ENCODE measurements at regions not wholly inside any gene's neighbourhood (a gene's known extent, or its start where the extent isn't known, plus 50 kb on each side); places are given as distances from the start of the nearest gene placed in this dataset.

DNA sequence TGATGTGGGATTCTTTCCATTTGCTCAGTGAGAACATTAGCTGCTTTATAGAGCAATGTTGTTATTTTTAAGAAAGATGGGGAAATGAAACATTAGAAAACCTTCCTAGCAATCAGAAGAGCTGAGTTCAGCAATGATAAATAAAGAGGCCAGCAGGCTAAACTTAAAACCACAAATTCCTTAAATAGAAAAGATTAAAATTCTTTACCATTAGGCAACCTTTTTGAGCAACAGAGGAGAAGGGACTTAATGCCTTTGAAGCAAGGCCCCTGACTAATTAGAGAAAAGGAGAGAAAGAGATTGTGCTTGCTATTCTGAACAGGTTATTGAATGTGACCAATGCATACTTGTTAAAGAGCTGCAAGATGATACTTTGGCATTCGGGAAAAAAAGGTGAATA, 160.8 kb upstream of the LMO3 start:
- H3K4me2 ChIP-seq (ENCODE audit: low read length): no peak overlapping the region

DNA sequence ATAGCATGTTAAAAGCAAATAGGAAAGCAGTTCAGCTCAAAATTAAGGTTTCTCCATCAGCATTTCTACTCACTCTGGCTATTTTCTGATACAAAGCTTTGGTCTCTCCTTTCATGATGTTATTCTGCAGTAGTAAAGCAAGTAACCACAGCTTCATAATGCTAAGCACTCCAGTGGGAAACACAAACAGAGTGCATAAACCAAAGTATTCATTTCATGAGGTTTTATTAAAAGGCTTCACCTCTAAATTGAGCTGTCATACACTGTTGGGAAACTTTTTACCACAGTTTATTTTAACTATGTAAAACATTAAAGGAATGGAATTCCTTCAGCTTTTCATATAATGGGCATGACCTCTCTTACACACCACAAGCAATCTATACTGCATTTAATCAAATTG, 157.9 kb upstream of the LMO3 start:
- H3K9me2 ChIP-seq (ENCODE audit: insufficient read depth, low read length): no peaks in the 10 kb centered on the region
- no peaks in the 10 kb centered on the region for H3K36me3 ChIP-seq (ENCODE audit: insufficient read depth, low read length)
- no peak overlapping the region for H3K4me2 ChIP-seq (ENCODE audit: low read length)
- no peak overlapping the region for H3K27ac ChIP-seq (ENCODE audit: low read length)
- H3K4me3 ChIP-seq (ENCODE audit: low read length): no peak overlapping the region
- H3K79me2 ChIP-seq (replicated peaks; ENCODE audit: insufficient read depth, low read length): no peaks in the 10 kb centered on the region
- no peaks in the 10 kb centered on the region for H3K27me3 ChIP-seq (ENCODE audit: insufficient read depth, low read depth, low read length)
- no peak overlapping the region for H3K9ac ChIP-seq (ENCODE audit: low read length)
- no peaks in the 10 kb centered on the region for H4K20me1 ChIP-seq (ENCODE audit: insufficient read depth)
- TF ChIP-seq RAD21 (conservative IDR thresholded peaks at IDR 0.05) (no peak), TAF1 (IDR thresholded peaks at IDR 0.05; ENCODE audit: low read depth) (no peak), EP300 (conservative IDR thresholded peaks at IDR 0.05; ENCODE audit: poor library complexity, severe bottlenecking) (no peak), MXI1 (conservative IDR thresholded peaks at IDR 0.05; ENCODE audit: poor library complexity, severe bottlenecking) (no peak), POLR2AphosphoS5 (IDR thresholded peaks at IDR 0.05) (no peak), EZH2 (IDR thresholded peaks at IDR 0.05; ENCODE audit: borderline replicate concordance, insufficient read depth, low read length, poor library complexity, severe bottlenecking) (no peak), CTCF (IDR thresholded peaks at IDR 0.05; ENCODE audit: poor library complexity, severe bottlenecking) (no peak), SMC3 (conservative IDR thresholded peaks at IDR 0.05; ENCODE audit: poor library complexity) (no peak)
- TF ChIP-seq, protein P1, sequence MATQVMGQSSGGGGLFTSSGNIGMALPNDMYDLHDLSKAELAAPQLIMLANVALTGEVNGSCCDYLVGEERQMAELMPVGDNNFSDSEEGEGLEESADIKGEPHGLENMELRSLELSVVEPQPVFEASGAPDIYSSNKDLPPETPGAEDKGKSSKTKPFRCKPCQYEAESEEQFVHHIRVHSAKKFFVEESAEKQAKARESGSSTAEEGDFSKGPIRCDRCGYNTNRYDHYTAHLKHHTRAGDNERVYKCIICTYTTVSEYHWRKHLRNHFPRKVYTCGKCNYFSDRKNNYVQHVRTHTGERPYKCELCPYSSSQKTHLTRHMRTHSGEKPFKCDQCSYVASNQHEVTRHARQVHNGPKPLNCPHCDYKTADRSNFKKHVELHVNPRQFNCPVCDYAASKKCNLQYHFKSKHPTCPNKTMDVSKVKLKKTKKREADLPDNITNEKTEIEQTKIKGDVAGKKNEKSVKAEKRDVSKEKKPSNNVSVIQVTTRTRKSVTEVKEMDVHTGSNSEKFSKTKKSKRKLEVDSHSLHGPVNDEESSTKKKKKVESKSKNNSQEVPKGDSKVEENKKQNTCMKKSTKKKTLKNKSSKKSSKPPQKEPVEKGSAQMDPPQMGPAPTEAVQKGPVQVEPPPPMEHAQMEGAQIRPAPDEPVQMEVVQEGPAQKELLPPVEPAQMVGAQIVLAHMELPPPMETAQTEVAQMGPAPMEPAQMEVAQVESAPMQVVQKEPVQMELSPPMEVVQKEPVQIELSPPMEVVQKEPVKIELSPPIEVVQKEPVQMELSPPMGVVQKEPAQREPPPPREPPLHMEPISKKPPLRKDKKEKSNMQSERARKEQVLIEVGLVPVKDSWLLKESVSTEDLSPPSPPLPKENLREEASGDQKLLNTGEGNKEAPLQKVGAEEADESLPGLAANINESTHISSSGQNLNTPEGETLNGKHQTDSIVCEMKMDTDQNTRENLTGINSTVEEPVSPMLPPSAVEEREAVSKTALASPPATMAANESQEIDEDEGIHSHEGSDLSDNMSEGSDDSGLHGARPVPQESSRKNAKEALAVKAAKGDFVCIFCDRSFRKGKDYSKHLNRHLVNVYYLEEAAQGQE (IDR thresholded peaks at IDR 0.05; ENCODE audit: borderline replicate concordance): no peak
- no peaks in the 10 kb centered on the region for H3K9me3 ChIP-seq (ENCODE audit: low read length)
- no peaks in the 10 kb centered on the region for H3F3A ChIP-seq (ENCODE audit: insufficient read depth, low read length, poor library complexity, severe bottlenecking)
- no peak overlapping the region for H2AFZ ChIP-seq (ENCODE audit: low read depth, low read length)

More for the DNA sequence above, 160.8 kb upstream of the LMO3 start:
- no peaks in the 10 kb centered on the region for H3K9me2 ChIP-seq (ENCODE audit: insufficient read depth, low read length)
- H3K27me3 ChIP-seq (ENCODE audit: insufficient read depth, low read depth, low read length): no peaks in the 10 kb centered on the region
- H3K4me3 ChIP-seq (ENCODE audit: low read length): no peak overlapping the region
- no peaks in the 10 kb centered on the region for H3F3A ChIP-seq (ENCODE audit: insufficient read depth, low read length, poor library complexity, severe bottlenecking)
- no peak overlapping the region for H3K27ac ChIP-seq (ENCODE audit: low read length)
- no peak overlapping the region for H3K9ac ChIP-seq (ENCODE audit: low read length)
- H2AFZ ChIP-seq (ENCODE audit: low read depth, low read length): no peak overlapping the region
- H3K36me3 ChIP-seq (ENCODE audit: insufficient read depth, low read length): no peaks in the 10 kb centered on the region
- no peaks in the 10 kb centered on the region for H4K20me1 ChIP-seq (ENCODE audit: insufficient read depth)
- H3K79me2 ChIP-seq (replicated peaks; ENCODE audit: insufficient read depth, low read length): no peaks in the 10 kb centered on the region
- TF ChIP-seq MXI1 (conservative IDR thresholded peaks at IDR 0.05; ENCODE audit: poor library complexity, severe bottlenecking) (no peak), EP300 (conservative IDR thresholded peaks at IDR 0.05; ENCODE audit: poor library complexity, severe bottlenecking) (no peak), POLR2AphosphoS5 (IDR thresholded peaks at IDR 0.05) (no peak), TAF1 (IDR thresholded peaks at IDR 0.05; ENCODE audit: low read depth) (no peak), EZH2 (IDR thresholded peaks at IDR 0.05; ENCODE audit: borderline replicate concordance, insufficient read depth, low read length, poor library complexity, severe bottlenecking) (no peak), SMC3 (conservative IDR thresholded peaks at IDR 0.05; ENCODE audit: poor library complexity) (no peak), CTCF (IDR thresholded peaks at IDR 0.05; ENCODE audit: poor library complexity, severe bottlenecking) (no peak), RAD21 (conservative IDR thresholded peaks at IDR 0.05) (no peak)
- TF ChIP-seq, protein P1 (IDR thresholded peaks at IDR 0.05; ENCODE audit: borderline replicate concordance): no peak
- no peaks in the 10 kb centered on the region for H3K9me3 ChIP-seq (ENCODE audit: low read length)

All from neural cell (in vitro differentiated cells).